ENCODE measurements at regions not wholly inside any gene's neighbourhood (a gene's known extent, or its start where the extent isn't known, plus 50 kb on each side); places are given as distances from the start of the nearest gene placed in this dataset.

DNA sequence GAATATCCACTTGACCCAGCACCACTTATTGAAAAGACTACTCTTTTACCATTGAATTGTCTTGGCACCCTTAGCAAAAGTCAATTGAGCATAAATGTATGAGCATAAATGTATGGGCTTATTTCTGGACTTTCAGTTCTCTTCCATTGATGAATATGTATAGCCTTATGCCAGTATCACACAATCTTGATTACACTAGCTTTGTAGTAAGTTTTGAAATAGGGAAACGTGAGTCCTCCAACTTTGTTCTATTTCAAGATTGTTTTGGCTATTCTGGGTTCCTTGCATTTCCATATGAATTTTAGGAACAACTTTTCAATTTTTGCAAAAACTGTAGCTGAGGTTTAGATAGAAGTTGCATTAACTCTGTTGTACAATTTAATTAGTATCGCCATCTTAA, 601.0 kb downstream of the TLE1 start:
- DNase-seq (ENCODE audit: low read depth, low spot score) (no peak), FAIRE-seq (no peak)
- TF ChIP-seq, protein P1, sequence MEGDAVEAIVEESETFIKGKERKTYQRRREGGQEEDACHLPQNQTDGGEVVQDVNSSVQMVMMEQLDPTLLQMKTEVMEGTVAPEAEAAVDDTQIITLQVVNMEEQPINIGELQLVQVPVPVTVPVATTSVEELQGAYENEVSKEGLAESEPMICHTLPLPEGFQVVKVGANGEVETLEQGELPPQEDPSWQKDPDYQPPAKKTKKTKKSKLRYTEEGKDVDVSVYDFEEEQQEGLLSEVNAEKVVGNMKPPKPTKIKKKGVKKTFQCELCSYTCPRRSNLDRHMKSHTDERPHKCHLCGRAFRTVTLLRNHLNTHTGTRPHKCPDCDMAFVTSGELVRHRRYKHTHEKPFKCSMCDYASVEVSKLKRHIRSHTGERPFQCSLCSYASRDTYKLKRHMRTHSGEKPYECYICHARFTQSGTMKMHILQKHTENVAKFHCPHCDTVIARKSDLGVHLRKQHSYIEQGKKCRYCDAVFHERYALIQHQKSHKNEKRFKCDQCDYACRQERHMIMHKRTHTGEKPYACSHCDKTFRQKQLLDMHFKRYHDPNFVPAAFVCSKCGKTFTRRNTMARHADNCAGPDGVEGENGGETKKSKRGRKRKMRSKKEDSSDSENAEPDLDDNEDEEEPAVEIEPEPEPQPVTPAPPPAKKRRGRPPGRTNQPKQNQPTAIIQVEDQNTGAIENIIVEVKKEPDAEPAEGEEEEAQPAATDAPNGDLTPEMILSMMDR (optimal IDR thresholded peaks at IDR 0.05 in 1 of 3, IDR thresholded peaks at IDR 0.05 in 1 of 3, conservative IDR thresholded peaks at IDR 0.05 in 1 of 3; ENCODE audit: extremely low read depth in 1 of 3, insufficient read depth in 2 of 3, low read length in 3 of 3) = no peak
- no peak for TF ChIP-seq EZH2 (IDR thresholded peaks at IDR 0.05; ENCODE audit: low read length)
- Histone ChIP-seq H3K36me3 (ENCODE audit: control insufficient read depth in 2 of 2, extremely low read depth in 1 of 2, insufficient read depth in 2 of 2, low read length in 2 of 2) (no peaks in the 10 kb centered on the region), H3K27me3 (ENCODE audit: control insufficient read depth, extremely low read depth, insufficient read depth, low read length) (no peaks in the 10 kb centered on the region), H3K4me1 (ENCODE audit: control insufficient read depth, extremely low read depth, insufficient read depth, low read length) (peaks cover 4% of the 10 kb centered on the region), H2AFZ (ENCODE audit: control insufficient read depth, low read length) (no peak overlapping the region), H4K20me1 (ENCODE audit: control insufficient read depth, extremely low read depth, insufficient read depth, low read length) (no peaks in the 10 kb centered on the region), H3K9ac (ENCODE audit: control insufficient read depth, extremely low read depth, insufficient read depth, low read length) (no peak overlapping the region), H3K27ac (ENCODE audit: control insufficient read depth, insufficient read depth, low read length) (no peak overlapping the region), H3K4me2 (ENCODE audit: control insufficient read depth, extremely low read depth, insufficient read depth, low read depth, low read length) (no peak overlapping the region), H3K9me3 (ENCODE audit: control insufficient read depth, low read depth, low read length) (no peaks in the 10 kb centered on the region), H3K4me3 (ENCODE audit: control insufficient read depth in 2 of 3, extremely low read depth in 1 of 3, insufficient read depth in 2 of 3, low read depth in 1 of 3, low read length in 3 of 3) (no peak overlapping the region), H3K79me2 (ENCODE audit: control insufficient read depth, insufficient read depth, low read length) (no peaks in the 10 kb centered on the region), H3K9me1 (ENCODE audit: control insufficient read depth, extremely low read depth, insufficient read depth, low read length) (no peaks in the 10 kb centered on the region)
- dilution Hi-C loops (cut with MboI; ENCODE audit: extremely low pct_ligation_motif_present, low sequenced_read_pairs) = no loop called here

GRCh38 chr9:81086416-81086815, 602.9 kb downstream of the TLE1 start:
- H2AFZ ChIP-seq (ENCODE audit: control insufficient read depth, low read length) = no peak overlapping the region
- no peaks in the 10 kb centered on the region for H4K20me1 ChIP-seq (ENCODE audit: control insufficient read depth, extremely low read depth, insufficient read depth, low read length)
- no peak overlapping the region for H3K27ac ChIP-seq (ENCODE audit: control insufficient read depth, insufficient read depth, low read length)
- no peaks in the 10 kb centered on the region for H3K27me3 ChIP-seq (ENCODE audit: control insufficient read depth, extremely low read depth, insufficient read depth, low read length)
- H3K4me1 ChIP-seq (ENCODE audit: control insufficient read depth, extremely low read depth, insufficient read depth, low read length) = peaks cover 4% of the 10 kb centered on the region
- H3K4me2 ChIP-seq (ENCODE audit: control insufficient read depth, extremely low read depth, insufficient read depth, low read depth, low read length) = no peak overlapping the region
- dilution Hi-C loops (cut with MboI; ENCODE audit: extremely low pct_ligation_motif_present, low sequenced_read_pairs) = no loop called here
- no peaks in the 10 kb centered on the region for H3K9me1 ChIP-seq (ENCODE audit: control insufficient read depth, extremely low read depth, insufficient read depth, low read length)
- no peaks in the 10 kb centered on the region for H3K9me3 ChIP-seq (ENCODE audit: control insufficient read depth, low read depth, low read length)
- H3K9ac ChIP-seq (ENCODE audit: control insufficient read depth, extremely low read depth, insufficient read depth, low read length) = no peak overlapping the region
- no peaks in the 10 kb centered on the region for H3K36me3 ChIP-seq (ENCODE audit: control insufficient read depth in 2 of 2, extremely low read depth in 1 of 2, insufficient read depth in 2 of 2, low read length in 2 of 2)
- H3K79me2 ChIP-seq (ENCODE audit: control insufficient read depth, insufficient read depth, low read length) = no peaks in the 10 kb centered on the region
- no peak overlapping the region for H3K4me3 ChIP-seq (ENCODE audit: control insufficient read depth in 2 of 3, extremely low read depth in 1 of 3, insufficient read depth in 2 of 3, low read depth in 1 of 3, low read length in 3 of 3)
- no peak for DNase-seq (ENCODE audit: low read depth, low spot score)
- FAIRE-seq = no peak
- TF ChIP-seq EZH2 (IDR thresholded peaks at IDR 0.05; ENCODE audit: low read length) = no peak
- TF ChIP-seq, protein P1 (optimal IDR thresholded peaks at IDR 0.05 in 1 of 3, IDR thresholded peaks at IDR 0.05 in 1 of 3, conservative IDR thresholded peaks at IDR 0.05 in 1 of 3; ENCODE audit: extremely low read depth in 1 of 3, insufficient read depth in 2 of 3, low read length in 3 of 3) = no peak
